Keratinocyte (primary cell): ENCODE measurements at regions not wholly inside any gene's neighbourhood (a gene's known extent, or its start where the extent isn't known, plus 50 kb on each side); places are given as distances from the start of the nearest gene placed in this dataset.

ENCODE experiments used
- DNase-seq: peaks from one replicate; pipeline ENCODE4 v3.0.0-alpha.2; 2011; ENCODE audit warnings: low read depth, missing footprints, low spot score
- FAIRE-seq: peaks from 2 replicates; lab custom pipeline; 2011; peaks lifted over from hg19 to GRCh38; lab: Jason Lieb, UNC
- H2AFZ ChIP-seq: 2 replicates; pipeline ENCODE4 v1.6.0; 2012; ENCODE audit warnings: low read length, control low read depth, inconsistent platforms; ENCODE audit not compliant: control insufficient read depth
- H3K27ac ChIP-seq: 2 replicates; pipeline ENCODE4 v1.5.1; 2011; ENCODE audit warnings: low read length; ENCODE audit not compliant: control insufficient read depth, insufficient read depth
- H3K27me3 ChIP-seq: 3 replicates; pipeline ENCODE4 v1.6.0; 2011; ENCODE audit warnings: low read length; ENCODE audit not compliant: control insufficient read depth, insufficient read depth; ENCODE audit errors: extremely low read depth
- H3K36me3 ChIP-seq, 2 experiments: 2 replicates in 1 of 2; 3 replicates in 1 of 2; pipeline ENCODE4 v1.5.1; 2011; ENCODE audit warnings: low read length in 2 of 2, mild to moderate bottlenecking in 1 of 2; ENCODE audit not compliant: control insufficient read depth in 2 of 2, insufficient read depth in 2 of 2; ENCODE audit errors: extremely low read depth in 1 of 2
- H3K4me1 ChIP-seq: 3 replicates; pipeline ENCODE4 v1.5.1; 2011; ENCODE audit warnings: low read length; ENCODE audit not compliant: control insufficient read depth, insufficient read depth; ENCODE audit errors: extremely low read depth
- H3K4me2 ChIP-seq: 3 replicates; pipeline ENCODE4 v1.6.0; 2011; ENCODE audit warnings: low read depth, low read length; ENCODE audit not compliant: control insufficient read depth, insufficient read depth; ENCODE audit errors: extremely low read depth
- H3K4me3 ChIP-seq, 3 experiments: fragments of 200-600 bp in 1 of 3; sonication (generic) in 1 of 3; 2 replicates in 2 of 3; 3 replicates in 1 of 3; pipeline ENCODE4 v1.5.1; 2011 to 2016; ENCODE audit warnings: low read length in 3 of 3, mild to moderate bottlenecking in 3 of 3, control low read depth in 2 of 3, inconsistent platforms in 1 of 3, low read depth in 1 of 3, mixed read lengths in 1 of 3, mixed run types in 1 of 3, moderate library complexity in 1 of 3; ENCODE audit not compliant: control insufficient read depth in 2 of 3, insufficient read depth in 2 of 3; ENCODE audit errors: extremely low read depth in 1 of 3
- H3K79me2 ChIP-seq: 2 replicates; pipeline ENCODE4 v1.6.0; 2012; ENCODE audit warnings: low read length; ENCODE audit not compliant: control insufficient read depth, insufficient read depth
- H3K9ac ChIP-seq: 3 replicates; pipeline ENCODE4 v1.6.0; 2011; ENCODE audit warnings: low read length; ENCODE audit not compliant: control insufficient read depth, insufficient read depth; ENCODE audit errors: extremely low read depth
- H3K9me1 ChIP-seq: 3 replicates; pipeline ENCODE4 v1.6.0; 2011; ENCODE audit warnings: low read length; ENCODE audit not compliant: control insufficient read depth, insufficient read depth; ENCODE audit errors: extremely low read depth
- H3K9me3 ChIP-seq: 2 replicates; pipeline ENCODE4 v1.5.1; 2012; ENCODE audit warnings: low read depth, low read length; ENCODE audit not compliant: control insufficient read depth
- H4K20me1 ChIP-seq: 3 replicates; pipeline ENCODE4 v1.6.0; 2011; ENCODE audit warnings: low read length; ENCODE audit not compliant: control insufficient read depth, insufficient read depth; ENCODE audit errors: extremely low read depth
- CTCF ChIP-seq, 3 experiments: IDR thresholded peaks in 1 of 3; conservative IDR thresholded peaks in 1 of 3; optimal IDR thresholded peaks in 1 of 3; 2 replicates in 2 of 3; 3 replicates in 1 of 3; pipeline versions ENCODE3 to v1.5.1; 2011; ENCODE audit warnings: low read length in 3 of 3, mild to moderate bottlenecking in 3 of 3, moderate library complexity in 2 of 3, control low read depth in 1 of 3, inconsistent platforms in 1 of 3; ENCODE audit not compliant: insufficient read depth in 2 of 3; ENCODE audit errors: extremely low read depth in 1 of 3
- EZH2 ChIP-seq: IDR thresholded peaks from one replicate; pipeline ENCODE4 v1.6.1; 2012; ENCODE audit warnings: inconsistent platforms, mild to moderate bottlenecking, low read length, moderate library complexity
- dilution Hi-C: fragments of 300-500 bp; cut with MboI; formaldehyde crosslinking; loops from one replicate; pipeline ENCODE4 v1.7.0; 2020; ENCODE audit warnings: low sequenced_read_pairs; ENCODE audit not compliant: extremely low pct_ligation_motif_present

GRCh38 chr4:166290426-166290825 lies 417.4 kb downstream of the TLL1 start:
- H3K4me3 ChIP-seq: no peak overlapping the region
- DNase-seq (no peak), FAIRE-seq (no peak)
- H3K9me1 ChIP-seq: no peaks in the 10 kb centered on the region
- H3K9me3 ChIP-seq: no peaks in the 10 kb centered on the region
- dilution Hi-C loops: no loop called here
- H3K4me2 ChIP-seq: no peak overlapping the region
- H3K36me3 ChIP-seq: no peaks in the 10 kb centered on the region
- TF ChIP-seq EZH2 (no peak), CTCF (optimal IDR thresholded peaks at IDR 0.05 in 1 of 3, IDR thresholded peaks at IDR 0.05 in 1 of 3, conservative IDR thresholded peaks at IDR 0.05 in 1 of 3; ENCODE audit: extremely low read depth in 1 of 3, insufficient read depth in 2 of 3, low read length in 3 of 3) (no peak)
- H3K79me2 ChIP-seq: no peaks in the 10 kb centered on the region
- no peak overlapping the region for H3K27ac ChIP-seq
- no peaks in the 10 kb centered on the region for H3K27me3 ChIP-seq
- no peak overlapping the region for H2AFZ ChIP-seq
- H3K4me1 ChIP-seq: no peaks in the 10 kb centered on the region
- H4K20me1 ChIP-seq: no peaks in the 10 kb centered on the region
- no peak overlapping the region for H3K9ac ChIP-seq

GRCh38 chr4:166293556-166293955 lies 420.5 kb downstream of the TLL1 start:
- no peak overlapping the region for H3K4me2 ChIP-seq
- no peaks in the 10 kb centered on the region for H3K79me2 ChIP-seq
- no peaks in the 10 kb centered on the region for H3K9me1 ChIP-seq
- FAIRE-seq (no peak), DNase-seq (no peak)
- no peak overlapping the region for H3K9ac ChIP-seq
- peak overlapping the region; percentile 12 for H2AFZ ChIP-seq
- no peak overlapping the region for H3K4me3 ChIP-seq
- H3K36me3 ChIP-seq: no peaks in the 10 kb centered on the region
- H4K20me1 ChIP-seq: no peaks in the 10 kb centered on the region
- dilution Hi-C loops: no loop called here
- TF ChIP-seq EZH2 (no peak), CTCF (optimal IDR thresholded peaks at IDR 0.05 in 1 of 3, IDR thresholded peaks at IDR 0.05 in 1 of 3, conservative IDR thresholded peaks at IDR 0.05 in 1 of 3; ENCODE audit: extremely low read depth in 1 of 3, insufficient read depth in 2 of 3, low read length in 3 of 3) (no peak)
- no peaks in the 10 kb centered on the region for H3K9me3 ChIP-seq
- no peak overlapping the region for H3K27ac ChIP-seq
- no peaks in the 10 kb centered on the region for H3K27me3 ChIP-seq
- no peaks in the 10 kb centered on the region for H3K4me1 ChIP-seq
